ENCODE measurements at regions not wholly inside any gene's neighbourhood (a gene's known extent, or its start where the extent isn't known, plus 50 kb on each side); places are given as distances from the start of the nearest gene placed in this dataset.

DNA sequence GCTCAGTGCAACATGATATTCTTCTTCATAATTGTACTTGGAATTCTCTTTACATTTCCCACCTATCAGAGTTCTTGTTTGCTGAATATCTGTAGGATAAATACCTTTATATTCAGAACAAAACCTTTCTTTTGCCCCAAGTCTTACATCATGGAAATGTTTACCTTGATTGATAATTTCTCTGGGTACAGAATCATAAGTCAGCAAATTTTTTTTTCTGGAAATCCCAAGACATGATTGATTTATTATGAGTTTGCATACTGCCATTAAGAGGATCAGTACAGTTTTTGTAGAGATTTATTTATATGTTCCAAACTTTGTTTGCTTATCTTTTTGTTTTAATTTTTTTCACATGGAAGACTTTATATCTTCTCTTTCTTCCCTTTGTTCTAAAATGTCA, 699.8 kb upstream of the KIF2B start:
- Mint-ChIP-seq H3K36me3 (no peaks in the 10 kb centered on the region), H3K27me3 (no peaks in the 10 kb centered on the region), H3K27ac (no peak overlapping the region), H3K4me1 (no peaks in the 10 kb centered on the region), H3K9me3 (no peaks in the 10 kb centered on the region), H3K4me3 (no peak overlapping the region)
- CTCF ChIA-PET, result no interaction called here
- DNase-seq, result no peak

DNA sequence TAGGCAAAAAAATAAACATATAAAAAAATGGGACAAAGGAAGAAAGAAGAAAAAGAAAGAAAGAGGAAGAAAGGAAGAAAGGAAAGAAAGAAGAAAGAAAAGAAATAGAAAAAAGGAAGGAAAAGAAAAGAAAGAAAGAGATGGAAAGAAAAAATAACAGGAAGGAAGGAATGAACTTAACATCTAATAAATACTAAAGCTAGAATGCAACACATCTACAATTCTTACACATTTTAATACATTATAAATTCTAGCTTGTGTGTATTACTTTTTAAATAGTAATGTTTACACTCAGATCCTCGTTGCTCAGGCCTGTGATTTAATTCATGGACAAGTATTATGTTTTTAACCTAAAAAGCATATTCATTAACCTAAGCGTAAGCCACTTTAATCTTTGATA, 703.0 kb upstream of the KIF2B start:
- CTCF ChIA-PET, result no interaction called here
- H3K27me3 Mint-ChIP-seq, result no peaks in the 10 kb centered on the region
- H3K27ac Mint-ChIP-seq, result no peak overlapping the region
- no peaks in the 10 kb centered on the region for H3K4me1 Mint-ChIP-seq
- peaks cover 13% of the 10 kb centered on the region for H3K9me3 Mint-ChIP-seq
- no peak for DNase-seq
- H3K4me3 Mint-ChIP-seq, result no peak overlapping the region
- H3K36me3 Mint-ChIP-seq, result no peaks in the 10 kb centered on the region

DNA sequence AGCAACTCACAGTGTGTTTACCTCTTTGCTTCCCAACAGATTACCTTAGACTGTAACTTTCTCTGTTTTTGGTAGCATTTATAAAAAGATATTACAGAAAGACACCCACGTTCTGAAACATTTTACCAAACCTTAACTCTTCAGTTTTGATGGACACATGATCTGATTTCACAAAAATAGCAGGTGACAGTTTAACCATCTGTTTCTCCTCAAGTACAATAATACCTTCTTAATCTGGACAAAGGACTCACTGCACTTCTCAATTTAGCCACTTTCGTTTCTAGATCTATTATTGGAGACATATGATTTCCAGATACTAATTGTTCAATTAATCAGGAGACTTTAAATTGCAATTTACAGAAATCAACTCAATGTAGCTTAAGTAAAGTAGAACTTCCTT, 703.8 kb upstream of the KIF2B start:
- Mint-ChIP-seq H3K4me3 (no peak overlapping the region), H3K36me3 (no peaks in the 10 kb centered on the region), H3K27me3 (no peaks in the 10 kb centered on the region), H3K27ac (no peak overlapping the region), H3K9me3 (peaks cover 13% of the 10 kb centered on the region), H3K4me1 (no peaks in the 10 kb centered on the region)
- DNase-seq, result no peak
- CTCF ChIA-PET, result no interaction called here

DNA sequence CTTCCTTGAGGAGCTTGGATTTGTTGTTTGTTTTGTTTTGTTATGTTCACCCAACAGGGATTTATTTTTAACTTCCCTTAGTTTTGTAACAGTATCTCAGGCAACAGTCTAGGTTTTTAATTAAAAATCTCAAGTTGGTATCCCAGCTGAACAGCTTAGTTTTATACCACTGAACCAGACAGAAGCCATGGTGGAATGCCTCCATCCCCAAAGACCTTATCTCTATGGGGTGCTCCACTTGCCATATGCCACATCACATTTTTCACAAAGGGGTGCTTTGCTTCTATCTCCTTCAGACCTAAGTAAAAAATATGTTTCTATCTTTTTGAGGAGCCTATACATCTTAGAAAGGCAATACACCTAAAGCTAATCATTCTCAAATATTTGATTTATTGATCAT, 715.8 kb upstream of the KIF2B start:
- Mint-ChIP-seq H3K9me3 (peaks cover 7% of the 10 kb centered on the region), H3K27ac (no peak overlapping the region), H3K36me3 (no peaks in the 10 kb centered on the region), H3K4me1 (no peaks in the 10 kb centered on the region), H3K27me3 (no peaks in the 10 kb centered on the region), H3K4me3 (no peak overlapping the region)
- no peak for DNase-seq
- CTCF ChIA-PET, result no interaction called here

DNA sequence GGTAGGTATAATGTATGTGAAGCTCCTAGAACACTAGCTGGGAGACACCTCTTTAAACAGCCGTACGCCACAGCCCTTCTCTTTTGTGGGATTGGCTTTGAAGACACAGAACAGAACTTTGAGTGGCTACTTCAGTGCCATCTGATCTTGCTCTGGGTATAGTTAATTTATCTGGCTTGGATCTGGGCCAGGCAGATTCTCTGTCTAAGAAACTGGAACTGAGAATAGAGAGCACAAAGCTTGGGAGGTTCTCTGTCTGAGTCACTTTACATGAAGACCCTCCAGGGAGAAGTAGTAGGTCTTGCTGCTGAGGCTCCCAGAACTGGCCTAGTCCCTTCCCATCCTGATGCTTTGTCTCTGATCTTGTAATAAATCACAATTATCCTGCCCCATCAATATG, 721.0 kb upstream of the KIF2B start:
- no peaks in the 10 kb centered on the region for H3K4me1 Mint-ChIP-seq
- no peaks in the 10 kb centered on the region for H3K36me3 Mint-ChIP-seq
- H3K27ac Mint-ChIP-seq, result no peak overlapping the region
- peaks cover 6% of the 10 kb centered on the region for H3K9me3 Mint-ChIP-seq
- CTCF ChIA-PET, result no interaction called here
- no peak overlapping the region for H3K4me3 Mint-ChIP-seq
- no peaks in the 10 kb centered on the region for H3K27me3 Mint-ChIP-seq
- no peak for DNase-seq

DNA sequence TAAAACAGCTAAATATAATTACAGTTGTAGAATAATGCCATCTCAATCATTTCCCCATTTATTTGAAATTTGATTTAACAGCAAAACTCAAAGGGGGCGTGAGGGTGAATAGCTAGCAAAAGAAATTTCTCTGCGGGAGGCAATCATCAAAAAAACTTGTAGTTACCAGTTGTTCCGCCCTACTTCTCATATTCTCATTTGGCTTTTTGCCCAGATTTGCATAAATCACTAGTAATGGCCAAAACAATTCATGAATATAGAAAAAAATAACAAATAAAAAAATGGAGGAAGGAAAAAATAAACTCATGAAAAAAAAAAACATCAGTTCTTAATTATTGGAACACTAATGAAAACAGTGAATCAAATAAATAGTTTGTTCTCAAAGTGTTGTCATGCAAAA, 722.6 kb upstream of the KIF2B start:
- Mint-ChIP-seq H3K36me3 (no peaks in the 10 kb centered on the region), H3K4me3 (no peak overlapping the region), H3K4me1 (no peaks in the 10 kb centered on the region), H3K27me3 (no peaks in the 10 kb centered on the region), H3K27ac (no peak overlapping the region), H3K9me3 (peaks cover 8% of the 10 kb centered on the region)
- no peak for DNase-seq
- CTCF ChIA-PET, result no interaction called here

DNA sequence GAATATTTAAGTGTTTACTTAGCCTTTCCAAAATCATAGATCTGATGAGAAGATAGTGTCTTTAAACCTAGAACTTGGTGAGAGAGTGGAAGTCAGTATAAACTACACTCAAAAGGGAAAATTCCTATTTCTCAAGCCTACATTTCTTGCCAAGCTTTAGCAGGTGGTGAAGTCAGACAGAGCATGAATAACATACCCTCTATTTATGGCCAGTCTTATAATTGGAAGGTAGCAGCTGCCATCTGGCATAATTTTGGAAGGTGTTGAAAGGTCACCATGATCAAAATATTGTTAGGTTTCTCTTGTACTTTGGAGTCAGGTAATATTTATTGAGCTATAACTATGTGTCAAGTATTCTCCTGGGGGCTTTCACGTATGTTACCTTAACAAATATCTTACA, 729.3 kb upstream of the KIF2B start:
- no peak overlapping the region for H3K27ac Mint-ChIP-seq
- CTCF ChIA-PET, result no interaction called here

DNA sequence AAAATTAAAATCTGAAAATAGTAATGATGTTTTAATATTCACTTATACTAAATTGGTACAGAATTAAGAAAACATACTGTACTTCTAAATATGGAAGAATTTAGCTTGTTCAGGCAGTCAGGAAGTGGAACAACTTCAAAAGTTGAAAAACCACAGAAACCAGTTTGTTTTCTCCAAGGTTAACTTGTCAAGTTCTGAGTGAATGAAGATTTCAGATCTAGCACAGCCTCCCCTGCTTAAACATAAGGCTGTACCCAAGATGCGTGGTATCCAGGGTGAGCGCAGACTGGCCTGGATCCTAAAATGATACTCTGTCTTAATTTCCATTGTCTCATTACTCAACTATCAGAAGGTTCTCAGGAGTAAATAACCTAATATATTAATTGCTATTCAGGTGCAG, 730.7 kb upstream of the KIF2B start:
- CTCF ChIA-PET, result no interaction called here
- H3K36me3 Mint-ChIP-seq, result no peaks in the 10 kb centered on the region

More for the DNA sequence above, 729.3 kb upstream of the KIF2B start:
- H3K27me3 Mint-ChIP-seq, result no peaks in the 10 kb centered on the region
- no peaks in the 10 kb centered on the region for H3K36me3 Mint-ChIP-seq
- H3K4me3 Mint-ChIP-seq, result no peak overlapping the region
- DNase-seq, result no peak
- H3K9me3 Mint-ChIP-seq, result peaks cover 9% of the 10 kb centered on the region
- no peaks in the 10 kb centered on the region for H3K4me1 Mint-ChIP-seq

DNA sequence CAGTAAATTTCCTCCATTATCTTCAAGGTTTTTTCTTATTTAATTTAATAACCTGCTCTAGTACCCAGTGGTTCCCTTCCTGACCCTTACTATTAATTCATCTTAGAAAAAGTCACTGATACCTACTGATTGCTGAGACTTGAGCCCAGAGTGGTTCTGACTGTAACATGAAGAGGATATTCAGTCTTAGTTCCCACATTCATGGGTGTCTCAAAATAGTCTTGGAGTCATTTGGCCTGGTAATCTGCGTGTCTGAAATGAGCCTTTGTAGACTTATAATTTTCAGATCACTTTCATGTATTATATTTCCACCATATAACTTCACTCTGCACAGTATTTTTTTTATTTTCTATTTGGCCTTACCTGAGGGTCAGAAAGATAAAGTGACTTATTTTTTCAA, 732.0 kb upstream of the KIF2B start:
- Mint-ChIP-seq H3K27me3 (no peaks in the 10 kb centered on the region), H3K9me3 (peaks cover 3% of the 10 kb centered on the region), H3K27ac (no peak overlapping the region), H3K4me1 (no peaks in the 10 kb centered on the region), H3K4me3 (no peak overlapping the region), H3K36me3 (no peaks in the 10 kb centered on the region)
- CTCF ChIA-PET, result no interaction called here
- no peak for DNase-seq

More for the DNA sequence above, 730.7 kb upstream of the KIF2B start:
- Mint-ChIP-seq H3K9me3 (peaks cover 9% of the 10 kb centered on the region), H3K27me3 (no peaks in the 10 kb centered on the region), H3K4me1 (no peaks in the 10 kb centered on the region), H3K27ac (no peak overlapping the region), H3K4me3 (no peak overlapping the region)
- no peak for DNase-seq

DNA sequence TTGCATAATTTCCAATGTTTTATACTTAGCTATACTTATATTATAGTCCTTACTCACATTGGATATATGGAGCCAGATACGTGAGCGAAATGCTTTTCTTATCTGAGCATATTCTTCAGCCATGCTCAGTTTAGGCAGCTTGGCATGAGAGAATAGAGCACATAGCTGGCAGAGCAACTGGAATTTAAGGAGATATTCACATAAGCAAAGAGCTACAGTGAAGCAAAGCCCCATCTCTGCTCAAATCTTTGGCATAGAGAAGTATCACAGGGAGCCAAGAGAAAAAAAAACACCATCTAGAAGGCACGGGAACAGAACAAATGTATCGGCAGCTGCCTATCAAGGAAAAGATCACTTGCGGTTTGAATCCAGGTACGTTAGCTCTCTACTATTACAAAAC, 734.2 kb upstream of the KIF2B start:
- Mint-ChIP-seq H3K27ac (no peak overlapping the region), H3K27me3 (no peaks in the 10 kb centered on the region), H3K36me3 (no peaks in the 10 kb centered on the region), H3K4me1 (no peaks in the 10 kb centered on the region), H3K9me3 (peaks cover 3% of the 10 kb centered on the region), H3K4me3 (no peak overlapping the region)
- no peak for DNase-seq
- CTCF ChIA-PET, result no interaction called here

DNA sequence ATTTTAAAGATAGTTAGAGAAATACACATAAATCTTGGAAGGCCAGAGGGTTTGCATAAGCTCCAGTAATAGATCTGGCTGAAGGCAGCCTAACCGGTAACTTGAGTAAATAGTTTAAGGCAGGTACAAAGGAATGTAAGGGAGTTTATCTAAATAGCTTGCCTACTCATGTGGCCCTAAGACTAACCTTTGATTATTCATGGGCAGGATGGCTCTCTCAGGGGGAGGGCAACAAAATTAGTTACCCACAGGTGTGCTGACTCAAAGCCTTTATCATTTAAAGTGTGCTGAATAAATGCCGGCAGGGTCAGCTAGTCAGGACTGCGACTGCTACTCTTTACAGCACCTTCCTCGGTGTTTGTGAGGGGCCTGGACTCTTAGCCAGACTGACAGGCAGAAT, 761.3 kb upstream of the KIF2B start:
- Mint-ChIP-seq H3K9me3 (peaks cover 11% of the 10 kb centered on the region), H3K27ac (no peak overlapping the region), H3K4me1 (no peaks in the 10 kb centered on the region), H3K27me3 (no peaks in the 10 kb centered on the region), H3K36me3 (no peaks in the 10 kb centered on the region), H3K4me3 (no peak overlapping the region)
- DNase-seq, result no peak
- CTCF ChIA-PET, result no interaction called here

DNA sequence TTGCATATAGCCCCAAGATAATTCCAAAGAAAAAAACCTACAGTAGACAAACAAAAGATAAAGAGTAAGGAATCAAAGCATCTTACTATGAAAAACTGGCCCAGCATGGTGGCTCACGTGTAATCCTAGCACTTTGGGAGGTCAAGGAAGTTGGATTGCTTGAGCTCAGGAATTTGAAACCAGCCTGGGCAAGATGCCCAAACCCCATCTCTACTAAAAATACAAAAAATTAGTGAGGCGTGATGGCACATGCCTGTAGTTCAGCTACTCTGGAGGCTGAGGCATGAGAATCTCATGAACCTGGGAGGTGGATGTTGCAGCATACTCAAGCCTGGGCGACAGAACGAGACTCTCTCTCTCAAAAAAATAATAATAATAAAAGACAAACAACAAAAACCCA, 764.7 kb upstream of the KIF2B start:
- H3K27me3 Mint-ChIP-seq, result no peaks in the 10 kb centered on the region
- no peak overlapping the region for H3K27ac Mint-ChIP-seq
- no peak for DNase-seq
- no peaks in the 10 kb centered on the region for H3K4me1 Mint-ChIP-seq
- H3K4me3 Mint-ChIP-seq, result no peak overlapping the region
- no peaks in the 10 kb centered on the region for H3K36me3 Mint-ChIP-seq
- peaks cover 12% of the 10 kb centered on the region for H3K9me3 Mint-ChIP-seq
- CTCF ChIA-PET, result no interaction called here

DNA sequence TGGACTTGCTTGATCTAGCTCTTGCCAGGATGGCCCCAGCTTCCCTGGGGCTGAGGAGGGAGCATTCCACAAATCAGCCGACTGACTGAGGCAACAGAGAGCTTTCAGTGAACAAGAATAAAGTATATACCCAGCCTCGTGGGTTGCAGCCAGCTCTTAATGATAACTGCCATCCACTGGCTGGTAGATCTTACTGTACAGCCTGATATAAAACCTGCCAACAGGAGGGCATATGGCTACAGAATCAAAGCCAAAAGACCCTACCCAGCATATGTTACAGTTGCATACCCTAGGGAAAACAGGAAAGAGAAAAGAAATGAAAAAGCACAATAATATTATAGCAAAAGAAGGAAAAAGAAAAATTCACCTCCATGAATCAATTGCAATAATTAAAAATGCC, 775.9 kb upstream of the KIF2B start:
- no peaks in the 10 kb centered on the region for H3K36me3 Mint-ChIP-seq
- CTCF ChIA-PET, result no interaction called here
- no peak for DNase-seq
- H3K4me1 Mint-ChIP-seq, result no peaks in the 10 kb centered on the region
- H3K27me3 Mint-ChIP-seq, result no peaks in the 10 kb centered on the region
- peaks cover 14% of the 10 kb centered on the region for H3K9me3 Mint-ChIP-seq
- no peak overlapping the region for H3K27ac Mint-ChIP-seq
- H3K4me3 Mint-ChIP-seq, result no peak overlapping the region

DNA sequence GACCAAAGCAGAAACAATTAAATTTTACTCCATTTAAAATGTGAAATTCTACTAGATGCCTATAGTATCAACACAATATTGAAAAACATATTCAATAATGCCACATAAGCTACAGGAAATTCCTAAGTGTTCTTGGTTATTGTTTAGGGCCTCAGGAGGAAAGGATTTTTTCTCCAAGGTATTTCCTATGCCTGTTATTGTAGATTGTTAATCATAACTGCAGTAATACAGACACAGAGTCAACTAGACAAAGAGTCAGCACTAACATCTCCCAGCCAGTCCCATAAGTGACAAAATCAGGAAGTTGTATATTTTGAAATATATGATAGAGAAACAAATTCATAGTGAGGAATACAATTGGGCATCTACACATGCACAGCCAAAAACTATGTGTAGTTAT, 782.7 kb upstream of the KIF2B start:
- H3K4me1 Mint-ChIP-seq, result no peaks in the 10 kb centered on the region
- no peak for DNase-seq
- no peak overlapping the region for H3K4me3 Mint-ChIP-seq
- no peak overlapping the region for H3K27ac Mint-ChIP-seq
- CTCF ChIA-PET, result no interaction called here
- no peaks in the 10 kb centered on the region for H3K27me3 Mint-ChIP-seq
- no peaks in the 10 kb centered on the region for H3K9me3 Mint-ChIP-seq
- H3K36me3 Mint-ChIP-seq, result no peaks in the 10 kb centered on the region

DNA sequence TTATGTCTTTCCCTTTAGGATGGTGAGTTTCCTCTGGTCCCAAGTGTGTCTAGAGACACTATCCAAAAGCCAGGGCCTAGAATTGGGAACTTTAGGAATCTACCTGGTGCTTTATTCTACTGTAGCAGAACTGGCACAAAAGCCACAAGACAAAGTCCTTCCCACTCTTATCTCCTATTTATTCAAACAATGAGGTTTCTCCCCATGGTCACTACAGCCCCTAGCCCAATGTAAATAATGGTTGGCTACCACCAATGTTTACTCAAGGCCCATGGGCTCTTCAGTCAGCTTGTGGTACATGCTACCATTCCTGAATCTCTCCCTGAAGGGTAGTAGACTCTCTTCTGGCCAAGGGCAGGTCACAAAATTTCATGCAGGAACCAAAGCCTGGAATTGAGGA, 789.4 kb upstream of the KIF2B start:
- Mint-ChIP-seq H3K9me3 (peaks cover 3% of the 10 kb centered on the region), H3K36me3 (no peaks in the 10 kb centered on the region), H3K27me3 (no peaks in the 10 kb centered on the region), H3K27ac (no peak overlapping the region), H3K4me1 (no peaks in the 10 kb centered on the region), H3K4me3 (no peak overlapping the region)
- CTCF ChIA-PET, result no interaction called here
- no peak for DNase-seq

DNA sequence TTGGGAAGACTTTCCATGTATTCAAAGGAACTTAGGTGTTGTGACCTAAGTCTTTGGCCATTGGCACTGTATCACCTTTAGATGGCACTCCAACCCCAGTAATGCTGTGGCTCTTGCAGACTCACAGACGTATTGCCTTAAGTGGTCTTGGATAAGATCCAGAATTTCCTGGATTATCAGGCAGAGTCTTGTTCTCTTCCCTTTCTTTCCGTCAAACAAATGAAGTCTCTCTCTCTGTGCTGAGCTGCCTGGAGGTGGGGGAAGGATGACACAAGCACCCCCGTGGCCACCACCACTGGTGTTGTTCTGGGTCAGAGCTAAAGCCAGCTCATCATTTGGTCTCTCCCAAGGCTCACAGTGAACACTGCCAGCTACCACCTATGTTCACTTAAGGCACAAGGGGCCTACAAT, 789.9 kb upstream of the KIF2B start:
- Mint-ChIP-seq H3K27me3 (no peaks in the 10 kb centered on the region), H3K4me3 (no peak overlapping the region), H3K9me3 (peaks cover 3% of the 10 kb centered on the region), H3K27ac (no peak overlapping the region), H3K36me3 (no peaks in the 10 kb centered on the region), H3K4me1 (no peaks in the 10 kb centered on the region)
- CTCF ChIA-PET, result no interaction called here
- DNase-seq, result no peak
